ENCODE measurements at regions not wholly inside any gene's neighbourhood (a gene's known extent, or its start where the extent isn't known, plus 50 kb on each side); places are given as distances from the start of the nearest gene placed in this dataset.

DNA sequence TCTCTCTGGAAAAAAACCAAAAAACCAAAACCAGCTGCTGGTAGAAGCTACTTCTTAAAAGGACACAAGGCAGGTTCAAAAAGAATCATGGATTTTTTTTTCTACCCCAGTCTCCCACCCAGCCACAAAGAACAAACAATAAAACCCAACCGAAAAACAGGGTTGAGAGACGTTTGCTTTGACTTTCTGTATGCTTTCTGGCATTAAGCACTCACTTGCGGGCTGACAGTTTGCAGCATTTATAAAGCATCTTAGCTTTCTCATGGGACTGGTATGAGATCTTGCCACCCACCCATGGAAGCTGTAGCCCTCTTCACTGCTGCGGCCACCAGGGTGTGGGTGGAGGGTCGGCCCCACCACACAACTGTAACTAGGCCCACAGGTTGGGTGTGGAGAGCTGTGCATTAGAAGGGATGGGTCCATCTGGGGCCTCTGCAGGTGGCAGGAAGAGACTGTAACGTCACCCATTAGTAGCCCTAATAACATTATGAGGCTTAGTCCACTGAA, 165.7 kb downstream of the RHOU start:
- H3K36me3 Mint-ChIP-seq (ENCODE audit: low read depth), result no peaks in the 10 kb centered on the region
- no peak for DNase-seq (ENCODE audit: low spot score)
- peaks cover 15% of the 10 kb centered on the region for H3K27me3 Mint-ChIP-seq (ENCODE audit: insufficient read depth)
- no peaks in the 10 kb centered on the region for H3K4me1 Mint-ChIP-seq (ENCODE audit: low read depth)
- H3K9me3 Mint-ChIP-seq, result no peaks in the 10 kb centered on the region
- intact Hi-C loops (cut with micrococcal nuclease), result no loop called here
- H3K4me3 Mint-ChIP-seq, result no peak overlapping the region
- no peak overlapping the region for H3K27ac Mint-ChIP-seq

DNA sequence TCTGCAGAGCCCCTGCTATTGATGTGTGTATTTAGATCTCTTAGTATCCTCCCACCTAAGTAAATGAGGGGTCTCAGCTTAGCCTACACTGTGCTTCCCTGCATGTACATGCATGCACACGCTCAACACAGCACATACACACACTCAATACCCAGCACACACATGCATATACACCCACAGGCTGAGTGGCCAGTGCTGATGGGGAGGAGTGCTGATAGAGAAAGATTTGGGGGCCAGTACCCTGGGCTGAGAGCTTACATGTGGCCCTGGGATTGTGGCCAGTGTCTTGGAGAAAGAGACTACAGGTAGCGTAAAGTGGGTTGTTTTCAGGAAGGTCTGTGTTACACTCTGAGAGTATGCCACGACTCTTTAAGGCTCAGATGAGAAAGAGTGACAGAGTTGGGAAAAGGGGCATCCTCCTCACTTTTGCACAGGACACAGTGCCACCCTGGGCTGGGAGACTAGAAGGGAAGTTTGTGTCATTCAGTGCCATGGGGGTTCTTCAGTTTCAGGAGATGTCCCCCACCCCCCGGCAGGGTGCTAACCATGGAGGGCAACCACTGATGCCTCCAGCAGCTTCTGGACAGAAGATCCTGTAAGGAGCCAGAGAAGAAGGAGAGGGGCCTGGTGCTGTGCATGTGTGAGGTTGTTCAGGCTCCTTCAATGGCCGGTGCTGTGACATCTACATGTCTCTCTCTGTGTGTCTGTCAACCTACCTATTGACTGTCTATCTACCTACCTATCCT, 166.8 kb downstream of the RHOU start:
- Mint-ChIP-seq H3K27me3 (ENCODE audit: insufficient read depth) (peaks cover 22% of the 10 kb centered on the region), H3K9me3 (no peaks in the 10 kb centered on the region), H3K36me3 (ENCODE audit: low read depth) (no peaks in the 10 kb centered on the region), H3K4me1 (ENCODE audit: low read depth) (no peaks in the 10 kb centered on the region), H3K4me3 (no peak overlapping the region), H3K27ac (no peak overlapping the region)
- intact Hi-C loops (cut with micrococcal nuclease), result no loop called here
- DNase-seq (ENCODE audit: low spot score), result no peak

DNA sequence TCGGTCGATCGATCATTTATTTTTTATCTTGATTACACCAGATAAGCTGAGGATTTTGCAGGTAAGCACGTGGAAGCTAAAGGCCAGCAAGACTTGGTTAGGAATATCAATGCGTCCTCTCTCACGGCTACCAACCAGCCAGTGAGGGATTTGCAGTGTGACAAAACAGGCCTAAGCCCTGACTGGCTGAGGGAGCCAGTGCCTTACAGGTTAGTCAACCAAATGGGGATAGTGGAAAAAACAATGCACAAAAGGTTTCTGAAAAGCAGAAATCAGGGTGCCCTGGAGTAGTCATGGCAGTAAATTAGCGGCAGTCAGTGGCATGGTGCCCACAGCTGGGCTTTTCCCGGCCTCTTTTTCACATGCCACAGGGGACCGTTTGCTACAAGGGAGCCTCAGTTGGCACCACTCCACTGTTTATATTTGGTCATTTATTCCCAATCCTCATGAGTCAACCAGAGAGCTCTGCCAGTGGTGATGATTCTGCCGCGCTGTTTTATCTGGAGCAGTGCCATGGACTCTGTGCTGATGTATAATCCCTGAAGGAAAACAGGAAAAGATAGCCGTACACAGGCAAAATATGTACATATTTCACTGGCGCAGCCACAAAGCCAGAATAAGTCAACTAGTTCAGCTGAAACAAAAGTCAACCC, 167.6 kb downstream of the RHOU start:
- Mint-ChIP-seq H3K27ac (no peak overlapping the region), H3K27me3 (ENCODE audit: insufficient read depth) (peaks cover 23% of the 10 kb centered on the region), H3K9me3 (no peaks in the 10 kb centered on the region), H3K4me1 (ENCODE audit: low read depth) (no peaks in the 10 kb centered on the region), H3K36me3 (ENCODE audit: low read depth) (no peaks in the 10 kb centered on the region), H3K4me3 (no peak overlapping the region)
- intact Hi-C loops (cut with micrococcal nuclease), result no loop called here
- no peak for DNase-seq (ENCODE audit: low spot score)

DNA sequence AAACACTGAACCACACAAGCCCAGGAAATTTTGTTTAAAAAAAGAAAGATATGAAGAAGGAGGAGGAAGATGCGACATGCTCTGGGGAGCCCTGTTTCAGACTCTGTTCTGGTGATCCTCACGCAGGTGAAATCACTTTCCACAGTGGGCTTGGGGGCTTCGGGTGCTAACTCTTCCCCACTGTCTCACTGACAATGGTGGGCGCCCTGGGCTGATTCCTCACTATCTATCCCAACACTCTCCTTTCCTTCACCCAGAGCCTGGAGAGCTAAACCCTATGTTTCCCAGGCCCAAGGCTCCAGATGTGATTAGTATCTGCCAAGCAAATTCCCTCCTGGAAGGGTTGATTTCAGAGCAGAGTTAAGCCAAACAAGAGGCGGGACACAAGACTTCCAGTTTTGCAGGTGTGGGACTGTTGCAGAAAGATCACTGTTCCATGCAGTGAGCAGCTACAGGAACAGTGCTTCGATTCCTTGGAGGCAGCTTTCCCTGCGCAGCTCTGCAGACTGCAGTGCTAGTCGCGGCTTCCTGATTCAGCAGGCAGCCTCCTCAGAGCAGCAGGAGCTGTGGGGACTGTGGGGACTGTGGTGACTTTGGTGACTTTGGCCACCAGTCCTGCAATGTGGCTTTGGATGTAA, 168.3 kb downstream of the RHOU start:
- Mint-ChIP-seq H3K36me3 (ENCODE audit: low read depth) (no peaks in the 10 kb centered on the region), H3K27me3 (ENCODE audit: insufficient read depth) (peaks cover 23% of the 10 kb centered on the region), H3K27ac (no peak overlapping the region), H3K4me3 (no peak overlapping the region), H3K4me1 (ENCODE audit: low read depth) (no peaks in the 10 kb centered on the region), H3K9me3 (no peaks in the 10 kb centered on the region)
- intact Hi-C loops (cut with micrococcal nuclease), result no loop called here
- DNase-seq (ENCODE audit: low spot score), result no peak

DNA sequence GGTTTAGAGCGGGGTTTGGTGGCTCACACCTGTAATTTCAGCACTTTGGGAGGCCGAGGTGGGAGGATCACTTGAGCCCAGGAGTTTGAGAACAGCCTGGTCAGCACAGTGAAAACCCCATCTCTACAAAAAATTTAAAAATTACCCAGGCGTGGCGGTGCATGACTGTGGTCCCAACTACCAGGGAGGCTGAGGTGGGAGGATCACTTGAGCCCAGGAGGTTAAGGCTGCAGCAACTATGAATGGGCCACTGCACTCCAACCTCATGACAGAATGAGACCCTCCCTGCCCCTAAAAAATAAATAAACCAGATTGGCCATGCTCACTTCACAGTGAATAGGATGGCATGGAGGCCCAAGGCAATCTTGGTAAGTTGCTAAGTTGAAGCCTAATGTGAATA, 168.9 kb downstream of the RHOU start:
- no peak for DNase-seq (ENCODE audit: low spot score)
- intact Hi-C loops (cut with micrococcal nuclease), result no loop called here
- H3K36me3 Mint-ChIP-seq (ENCODE audit: low read depth), result no peaks in the 10 kb centered on the region
- H3K27ac Mint-ChIP-seq, result no peak overlapping the region
- no peaks in the 10 kb centered on the region for H3K9me3 Mint-ChIP-seq
- no peak overlapping the region for H3K4me3 Mint-ChIP-seq
- H3K4me1 Mint-ChIP-seq (ENCODE audit: low read depth), result no peaks in the 10 kb centered on the region
- H3K27me3 Mint-ChIP-seq (ENCODE audit: insufficient read depth), result peaks cover 23% of the 10 kb centered on the region

DNA sequence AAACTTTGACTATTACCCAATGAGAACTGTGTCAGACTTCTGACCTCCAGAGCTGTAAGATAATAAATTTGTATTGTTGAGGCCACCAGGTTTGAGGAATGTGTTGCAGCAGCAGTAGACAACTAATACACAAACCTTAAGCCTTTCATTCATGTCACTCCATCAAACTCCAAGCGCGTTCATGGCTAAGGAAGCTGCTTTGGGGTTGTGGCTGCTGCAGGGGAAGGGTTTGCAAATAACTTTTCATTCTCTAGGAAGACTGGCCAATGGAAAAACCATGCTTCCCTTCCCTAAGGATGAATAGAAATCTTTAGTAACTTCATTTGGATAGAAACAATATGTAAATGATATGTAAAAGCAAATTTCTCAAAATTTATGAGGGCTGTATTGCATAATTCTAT, 170.4 kb downstream of the RHOU start:
- peaks cover 17% of the 10 kb centered on the region for H3K27me3 Mint-ChIP-seq (ENCODE audit: insufficient read depth)
- no peaks in the 10 kb centered on the region for H3K4me1 Mint-ChIP-seq (ENCODE audit: low read depth)
- DNase-seq (ENCODE audit: low spot score), result no peak
- intact Hi-C loops (cut with micrococcal nuclease), result no loop called here
- no peaks in the 10 kb centered on the region for H3K36me3 Mint-ChIP-seq (ENCODE audit: low read depth)
- H3K9me3 Mint-ChIP-seq, result no peaks in the 10 kb centered on the region
- no peak overlapping the region for H3K27ac Mint-ChIP-seq
- no peak overlapping the region for H3K4me3 Mint-ChIP-seq

DNA sequence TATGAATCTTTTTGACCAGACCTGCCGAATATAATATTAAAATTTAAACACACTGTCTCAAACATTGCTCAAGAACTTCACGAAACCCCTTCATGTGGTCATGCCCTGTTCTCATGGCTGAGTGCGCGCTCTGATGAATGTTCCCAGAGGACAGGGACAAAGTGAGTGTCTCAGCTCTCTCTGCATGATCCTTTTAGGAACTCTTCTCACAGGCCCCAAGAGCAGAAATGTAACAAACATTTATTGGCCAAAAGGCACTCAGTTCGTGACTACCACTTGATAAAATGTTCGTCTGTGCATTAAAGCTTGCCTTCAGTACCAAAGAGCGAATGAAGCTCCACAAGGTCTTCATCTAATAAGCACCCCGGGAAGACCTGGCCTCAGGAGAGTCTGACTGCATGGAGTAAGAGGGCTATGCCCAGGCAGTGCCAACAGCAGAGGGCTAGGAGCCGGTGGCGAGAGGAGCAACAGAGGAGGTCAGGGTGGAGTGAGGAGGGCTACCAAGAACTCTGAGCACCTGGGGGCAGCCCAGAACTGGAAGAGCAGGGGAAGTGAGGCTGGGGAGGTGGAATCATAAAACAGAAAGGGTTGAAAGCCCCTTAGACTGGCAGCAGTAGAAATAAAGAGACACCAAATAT, 171.1 kb downstream of the RHOU start:
- Mint-ChIP-seq H3K27ac (no peak overlapping the region), H3K27me3 (ENCODE audit: insufficient read depth) (peaks cover 17% of the 10 kb centered on the region), H3K9me3 (no peaks in the 10 kb centered on the region), H3K4me3 (no peak overlapping the region), H3K4me1 (ENCODE audit: low read depth) (no peaks in the 10 kb centered on the region), H3K36me3 (ENCODE audit: low read depth) (no peaks in the 10 kb centered on the region)
- intact Hi-C loops (cut with micrococcal nuclease), result no loop called here
- DNase-seq (ENCODE audit: low spot score), result no peak

DNA sequence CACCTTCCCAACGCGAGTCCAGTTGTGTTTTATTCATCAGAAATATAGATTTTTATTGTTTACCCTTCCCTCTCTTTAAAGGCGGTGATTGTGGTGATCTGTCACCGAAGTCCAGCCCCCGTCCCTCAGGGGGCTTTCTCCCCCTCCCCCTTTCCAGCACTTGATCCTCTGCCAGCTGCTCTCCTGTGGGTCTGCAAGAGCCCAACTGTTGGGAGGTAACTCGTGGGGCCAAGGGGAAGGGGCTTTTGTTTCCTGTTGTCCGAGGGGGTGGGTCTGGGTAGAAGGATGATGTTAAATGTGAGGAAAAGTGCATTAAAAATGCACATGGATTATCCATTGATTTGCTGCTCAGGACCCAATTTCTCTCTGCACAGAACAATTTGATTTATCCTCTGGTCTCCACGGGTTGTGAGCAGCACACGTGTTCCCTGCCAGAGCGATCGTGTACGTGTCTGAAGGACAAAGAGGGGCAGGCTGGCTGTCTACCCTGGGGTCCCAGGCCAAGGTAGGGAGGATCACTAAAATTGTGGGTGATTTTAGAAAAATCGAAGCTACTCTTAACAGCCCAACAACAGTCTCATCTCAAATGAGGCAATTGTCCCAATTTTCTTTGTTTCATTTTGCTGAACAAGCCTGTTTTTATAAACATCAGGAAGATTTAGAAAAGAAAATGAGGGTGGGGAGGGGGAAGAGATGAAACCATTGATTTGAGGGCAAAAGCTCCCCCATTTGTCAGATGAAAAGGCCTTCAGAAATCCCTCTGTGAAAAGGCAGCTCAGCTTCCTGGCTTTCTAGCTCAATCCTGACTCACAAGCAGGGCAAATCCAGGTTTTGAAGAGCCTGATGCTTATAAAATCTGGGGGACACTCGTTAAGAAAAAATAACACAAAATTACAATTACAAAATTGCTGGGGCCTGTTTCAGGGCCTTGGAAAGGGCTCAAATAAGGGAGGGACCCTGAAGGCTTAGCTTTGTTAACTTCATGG, 176.2 kb downstream of the RHOU start:
- intact Hi-C loops (cut with micrococcal nuclease), result no loop called here
- no peak for DNase-seq (ENCODE audit: low spot score)
- no peak overlapping the region for H3K4me3 Mint-ChIP-seq

DNA sequence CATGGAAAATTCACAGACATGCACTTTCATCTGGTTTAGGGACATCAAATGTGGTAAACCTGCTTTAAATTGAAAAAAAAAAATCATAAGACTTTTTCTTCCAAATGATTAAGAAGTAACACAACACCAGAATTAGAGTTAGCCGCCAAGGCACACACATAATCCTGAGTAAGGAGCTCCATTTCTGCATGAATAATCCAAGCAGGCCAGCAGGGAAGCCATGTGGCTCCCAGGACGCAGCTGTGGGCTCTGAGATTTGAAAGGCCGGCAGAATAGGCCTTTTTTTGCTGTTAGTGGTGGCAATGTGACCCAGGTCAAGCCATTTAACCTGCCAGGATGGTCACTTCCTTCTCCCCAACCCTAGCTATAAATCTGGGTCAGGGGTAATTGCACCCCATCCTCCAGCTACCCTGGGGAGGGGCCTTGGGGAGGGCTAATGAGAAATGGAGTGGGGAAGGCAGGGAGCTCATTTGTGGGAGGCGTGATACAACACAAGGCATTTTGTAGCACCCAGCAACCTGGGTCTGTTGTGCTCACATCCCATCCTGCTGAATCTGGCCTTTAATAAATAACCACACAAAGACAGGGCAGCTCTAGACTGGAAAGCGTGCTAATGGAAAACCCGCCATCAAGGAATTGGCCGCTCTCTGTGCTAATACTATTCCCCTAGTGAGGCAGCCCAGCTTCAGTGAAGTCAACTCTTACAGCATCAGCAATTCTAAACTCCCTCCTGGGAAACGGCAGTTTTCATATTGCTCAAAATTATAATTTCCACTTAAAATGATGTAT, 178.5 kb downstream of the RHOU start:
- Mint-ChIP-seq H3K4me1 (ENCODE audit: low read depth) (no peaks in the 10 kb centered on the region), H3K36me3 (ENCODE audit: low read depth) (no peaks in the 10 kb centered on the region), H3K27ac (no peak overlapping the region), H3K4me3 (no peak overlapping the region), H3K9me3 (no peaks in the 10 kb centered on the region), H3K27me3 (ENCODE audit: insufficient read depth) (peaks cover 4% of the 10 kb centered on the region)
- intact Hi-C loops (cut with micrococcal nuclease), result no loop called here
- DNase-seq (ENCODE audit: low spot score), result no peak

More for the DNA sequence above, 176.2 kb downstream of the RHOU start:
- Mint-ChIP-seq H3K27me3 (ENCODE audit: insufficient read depth) (peaks cover 7% of the 10 kb centered on the region), H3K27ac (no peak overlapping the region), H3K36me3 (ENCODE audit: low read depth) (no peaks in the 10 kb centered on the region), H3K4me1 (ENCODE audit: low read depth) (no peaks in the 10 kb centered on the region), H3K9me3 (no peaks in the 10 kb centered on the region)

DNA sequence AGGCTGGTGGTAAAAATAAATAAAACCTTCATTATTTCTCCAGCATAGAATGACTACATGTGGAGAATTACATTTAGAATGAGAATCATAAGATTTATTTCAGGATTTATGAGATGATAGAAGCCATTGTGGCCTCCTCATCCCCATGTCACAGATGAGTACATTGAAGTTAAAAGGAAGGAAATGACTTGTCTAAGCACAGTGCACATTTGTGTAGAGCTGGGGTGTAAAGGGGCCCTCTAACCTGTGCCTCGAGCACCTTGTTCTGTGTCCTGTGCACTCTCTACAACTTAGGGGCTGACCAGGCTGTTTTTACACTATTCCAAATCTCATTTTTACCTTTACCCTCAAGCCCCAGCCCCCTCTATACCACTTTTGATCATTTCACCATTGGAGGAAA, 179.4 kb downstream of the RHOU start:
- Mint-ChIP-seq H3K27me3 (ENCODE audit: insufficient read depth) (peaks cover 5% of the 10 kb centered on the region), H3K4me3 (no peak overlapping the region), H3K36me3 (ENCODE audit: low read depth) (no peaks in the 10 kb centered on the region), H3K4me1 (ENCODE audit: low read depth) (no peaks in the 10 kb centered on the region), H3K9me3 (no peaks in the 10 kb centered on the region), H3K27ac (no peak overlapping the region)
- intact Hi-C loops (cut with micrococcal nuclease), result no loop called here
- DNase-seq (ENCODE audit: low spot score), result no peak

DNA sequence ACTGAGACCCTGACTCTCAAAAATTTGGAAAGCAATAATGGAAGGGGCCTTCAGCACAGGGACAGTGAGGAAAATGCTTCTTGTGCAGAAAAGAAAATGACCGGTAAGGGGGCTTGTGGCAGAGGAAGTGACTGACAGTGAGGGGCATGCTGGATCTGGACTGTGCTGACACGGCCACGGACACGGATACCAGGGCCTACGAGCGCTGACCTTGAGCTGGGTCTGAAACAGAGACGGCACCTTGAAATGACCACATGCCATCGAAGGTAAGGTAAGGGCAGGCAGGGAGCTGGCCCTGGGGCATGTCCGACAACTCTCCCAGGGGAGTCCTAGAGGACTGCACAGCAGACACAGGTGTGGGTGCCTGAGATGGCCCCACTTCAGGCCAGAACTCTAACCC, 182.1 kb downstream of the RHOU start:
- Mint-ChIP-seq H3K36me3 (ENCODE audit: low read depth) (no peaks in the 10 kb centered on the region), H3K27me3 (ENCODE audit: insufficient read depth) (peaks cover 5% of the 10 kb centered on the region), H3K27ac (no peak overlapping the region), H3K9me3 (no peaks in the 10 kb centered on the region), H3K4me3 (no peak overlapping the region), H3K4me1 (ENCODE audit: low read depth) (no peaks in the 10 kb centered on the region)
- DNase-seq (ENCODE audit: low spot score), result no peak
- intact Hi-C loops (cut with micrococcal nuclease), result no loop called here

DNA sequence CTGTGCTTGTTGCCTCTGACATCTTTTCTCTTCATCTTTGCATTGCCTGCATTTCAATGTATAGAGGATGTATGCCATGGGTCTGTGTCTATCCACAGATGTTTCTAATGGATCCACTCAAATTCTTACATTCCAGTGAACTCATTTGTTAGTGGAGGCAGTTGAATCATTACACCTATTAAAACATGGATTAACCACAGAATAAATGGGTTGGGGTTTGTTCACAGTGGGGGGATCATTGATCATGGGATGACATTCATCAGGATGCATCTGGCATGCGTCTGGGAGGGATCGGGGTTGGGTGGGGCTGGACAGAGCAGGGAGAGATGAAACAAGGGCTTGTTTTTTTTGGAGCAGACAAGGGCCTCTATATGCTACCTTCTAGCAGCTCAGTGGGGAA, 182.5 kb downstream of the RHOU start:
- intact Hi-C loops (cut with micrococcal nuclease), result no loop called here
- Mint-ChIP-seq H3K27me3 (ENCODE audit: insufficient read depth) (peaks cover 8% of the 10 kb centered on the region), H3K4me3 (no peak overlapping the region), H3K9me3 (no peaks in the 10 kb centered on the region), H3K4me1 (ENCODE audit: low read depth) (no peaks in the 10 kb centered on the region), H3K36me3 (ENCODE audit: low read depth) (no peaks in the 10 kb centered on the region), H3K27ac (no peak overlapping the region)
- no peak for DNase-seq (ENCODE audit: low spot score)
